K562 (cell line): ENCODE measurements at regions not wholly inside any gene's neighbourhood (a gene's known extent, or its start where the extent isn't known, plus 50 kb on each side); places are given as distances from the start of the nearest gene placed in this dataset.

Experiments
- ATAC-seq: fragments of 200-7000 bp; cut with Tn5 transposase; 3 replicates; pipeline ENCODE4 v1.9.1; 2020; ENCODE audit warnings: moderate library complexity
- BruUV-seq: library from RNA; stranded (reverse); fragments of 400-500 nt; replicated peaks from 2 replicates; lab custom pipeline; 2021; lab: Mats Ljungman, UMichigan
- CTCF ChIA-PET: fragments of 300-600 bp; formaldehyde crosslinking; extraction: SDS; loops from one replicate; lab custom pipeline; 2021; ENCODE audit warnings: low intra/inter-chr PET ratio; lab: Yijun Ruan, JAX
- POLR2A ChIA-PET: fragments of 300-600, 350-650 bp; sonication (Branson Sonifier 250); formaldehyde crosslinking; extraction: SDS; loops from one replicate; lab custom pipeline; 2021; ENCODE audit warnings: antibody characterized with exemption, inconsistent platforms; lab: Yijun Ruan, JAX
- DNase-seq, 4 experiments: peaks; one replicate each; pipeline versions ENCODE4 v3.0.0 to v3.0.0-alpha.2; 2011 to 2018; ENCODE audit warnings: low spot score in 3 of 4, mixed read lengths in 3 of 4; ENCODE audit errors: extremely low read depth in 1 of 4
- FAIRE-seq: peaks from 2 replicates; lab custom pipeline; 2011; peaks lifted over from hg19 to GRCh38; lab: Jason Lieb, UNC
- H2AFZ ChIP-seq: 2 replicates; pipeline ENCODE4 v1.6.0; 2011; ENCODE audit warnings: low read depth, low read length, control low read depth, inconsistent platforms
- H3K27ac ChIP-seq: fragments of 200-600 bp; 3 replicates; pipeline ENCODE4 v1.8.0; 2011; ENCODE audit warnings: low read depth, mild to moderate bottlenecking, control low read depth, inconsistent platforms, low read length, moderate library complexity, mixed read lengths; ENCODE audit errors: extremely low read depth
- H3K27me3 ChIP-seq, 2 experiments: fragments of 300-600 bp in 1 of 2; 2 replicates in 1 of 2; 3 replicates in 1 of 2; pipeline versions ENCODE4 v1.6.0 to v1.8.0; 2011; ENCODE audit warnings: inconsistent platforms in 2 of 2, low read length in 2 of 2, mild to moderate bottlenecking in 1 of 2, mixed read lengths in 1 of 2, moderate library complexity in 1 of 2; ENCODE audit not compliant: control insufficient read depth in 2 of 2, insufficient read depth in 2 of 2
- H3K36me3 ChIP-seq: fragments of 300-600 bp; 3 replicates; pipeline ENCODE4 v1.8.0; 2011; ENCODE audit warnings: mild to moderate bottlenecking, low read length, inconsistent platforms; ENCODE audit not compliant: control insufficient read depth, insufficient read depth
- H3K4me1 ChIP-seq, 2 experiments: fragments of 200-600 bp in 1 of 2; replicated peaks in 1 of 2; 2 replicates in 1 of 2; 3 replicates in 1 of 2; pipeline versions ENCODE4 v1.5.1 to v1.8.0; 2011; ENCODE audit warnings: inconsistent platforms in 2 of 2, low read length in 2 of 2, mild to moderate bottlenecking in 1 of 2, mixed read lengths in 1 of 2, moderate library complexity in 1 of 2; ENCODE audit not compliant: control insufficient read depth in 2 of 2, insufficient read depth in 2 of 2
- H3K4me2 ChIP-seq: 2 replicates; pipeline ENCODE4 v1.6.1; 2011; ENCODE audit warnings: low read length, control low read depth, inconsistent platforms, mixed read lengths; ENCODE audit not compliant: insufficient read depth
- H3K4me3 ChIP-seq: fragments of 200-600 bp; sonication (generic), shearing (Covaris generic); 2 replicates; pipeline ENCODE4 v1.5.1; 2016; ENCODE audit warnings: control low read depth, inconsistent platforms
- H3K79me2 ChIP-seq: fragments of 200-600 bp; 3 replicates; pipeline ENCODE4 v1.8.0; 2011; ENCODE audit warnings: low read length, inconsistent platforms; ENCODE audit not compliant: control insufficient read depth, insufficient read depth
- H3K9ac ChIP-seq, 2 experiments: 2 replicates each; pipeline versions ENCODE4 v1.6.0 to v1.6.1; 2011; ENCODE audit warnings: low read depth in 2 of 2, low read length in 2 of 2, control low read depth in 1 of 2, inconsistent platforms in 1 of 2, mild to moderate bottlenecking in 1 of 2, mixed read lengths in 1 of 2; ENCODE audit not compliant: insufficient read depth in 1 of 2
- H3K9me1 ChIP-seq: one replicate; pipeline ENCODE4 v1.6.0; 2011; ENCODE audit warnings: inconsistent platforms, mild to moderate bottlenecking, low read length, moderate library complexity; ENCODE audit not compliant: control insufficient read depth, insufficient read depth
- H3K9me3 ChIP-seq: replicated peaks from 2 replicates; pipeline ENCODE4 v1.5.1; 2011; ENCODE audit warnings: low read depth, low read length, inconsistent platforms; ENCODE audit not compliant: control insufficient read depth, insufficient read depth
- H4K20me1 ChIP-seq: replicated peaks from 2 replicates; pipeline ENCODE4 v1.6.1; 2011; ENCODE audit warnings: low read length, inconsistent platforms, mixed read lengths; ENCODE audit not compliant: control insufficient read depth, insufficient read depth
- CCNT2 ChIP-seq: IDR thresholded peaks from 2 replicates; pipeline ENCODE4 v1.6.1; 2011; ENCODE audit warnings: borderline replicate concordance, low read depth, mild to moderate bottlenecking, moderate library complexity, mixed read lengths, low read length; ENCODE audit not compliant: insufficient read length; ENCODE audit errors: extremely low read depth
- CHD2 ChIP-seq: IDR thresholded peaks from 2 replicates; pipeline ENCODE4 v1.6.1; 2011; ENCODE audit warnings: low read depth, low read length
- DDX20 ChIP-seq: fragments of 450-650 bp; IDR thresholded peaks from 2 replicates; pipeline ENCODE4 v1.6.1; 2016; ENCODE audit warnings: missing genetic modification characterization, low read depth, mild to moderate bottlenecking, missing compliant biosample characterization, moderate library complexity
- ETS2 ChIP-seq: IDR thresholded peaks from 2 replicates; pipeline ENCODE4 v1.6.1; 2016; ENCODE audit warnings: borderline replicate concordance, missing genetic modification characterization, mild to moderate bottlenecking, moderate library complexity, missing compliant biosample characterization; ENCODE audit not compliant: poor library complexity, severe bottlenecking
- FOXJ3 ChIP-seq: sonication (generic); formaldehyde crosslinking; IDR thresholded peaks from 2 replicates; pipeline ENCODE4 v1.4.0; 2020; ENCODE audit warnings: mild to moderate bottlenecking, missing genetic modification reagents
- JUN ChIP-seq, 2 experiments: sonication (generic) in 1 of 2; formaldehyde crosslinking in 1 of 2; IDR thresholded peaks; 2 replicates each; pipeline versions ENCODE4 v1.6.1 to v1.8.0; 2012 to 2022; ENCODE audit warnings: borderline replicate concordance in 2 of 2, mild to moderate bottlenecking in 2 of 2, improper control_type of control experiment in 1 of 2, low read depth in 1 of 2, low read length in 1 of 2, missing genetic modification reagents in 1 of 2
- ZFP30 ChIP-seq: fragments of 250-450 bp; sonication (Bioruptor Pico); IDR thresholded peaks from 2 replicates; pipeline ENCODE4 v1.8.0; 2022; ENCODE audit warnings: moderate library complexity, mild to moderate bottlenecking, inconsistent platforms, borderline replicate concordance
- whole genome bisulfite sequencing: fragments of 100-300 bp; shearing (Covaris generic); methylation state at CpG from one replicate; pipeline ENCODE4 v1.1.6; 2016; ENCODE audit warnings: low coverage, mixed read lengths; ENCODE audit not compliant: insufficient coverage; ENCODE audit errors: missing lambda C conversion rate; 5-methylcytosine and 5-hydroxymethylcytosine counted together
- in situ Hi-C: fragments of 300-500 bp; cut with MboI; formaldehyde crosslinking; loops from 4 replicates; pipeline ENCODE4 v1.15.0; 2018; ENCODE audit warnings: inconsistent platforms, mixed read lengths
- intact Hi-C: fragments of 100-400 bp; cut with micrococcal nuclease; formaldehyde crosslinking; loops from 2 replicates; pipeline ENCODE4 v1.14.2; 2022
- TF ChIP-seq, protein P1 (sequence below): sonication (generic); formaldehyde crosslinking; IDR thresholded peaks from 2 replicates; pipeline ENCODE4 v1.5.0; 2020; ENCODE audit warnings: missing genetic modification reagents
- TF ChIP-seq, protein P2 (sequence below), 2 experiments: fragments of 450-650 bp in 1 of 2; IDR thresholded peaks; 2 replicates each; pipeline ENCODE4 v1.6.1; 2011 to 2017; ENCODE audit warnings: low read depth in 2 of 2, antibody characterized with exemption in 1 of 2, borderline replicate concordance in 1 of 2, low read length in 1 of 2, mild to moderate bottlenecking in 1 of 2, mixed read lengths in 1 of 2; ENCODE audit not compliant: control insufficient read depth in 1 of 2

DNA sequence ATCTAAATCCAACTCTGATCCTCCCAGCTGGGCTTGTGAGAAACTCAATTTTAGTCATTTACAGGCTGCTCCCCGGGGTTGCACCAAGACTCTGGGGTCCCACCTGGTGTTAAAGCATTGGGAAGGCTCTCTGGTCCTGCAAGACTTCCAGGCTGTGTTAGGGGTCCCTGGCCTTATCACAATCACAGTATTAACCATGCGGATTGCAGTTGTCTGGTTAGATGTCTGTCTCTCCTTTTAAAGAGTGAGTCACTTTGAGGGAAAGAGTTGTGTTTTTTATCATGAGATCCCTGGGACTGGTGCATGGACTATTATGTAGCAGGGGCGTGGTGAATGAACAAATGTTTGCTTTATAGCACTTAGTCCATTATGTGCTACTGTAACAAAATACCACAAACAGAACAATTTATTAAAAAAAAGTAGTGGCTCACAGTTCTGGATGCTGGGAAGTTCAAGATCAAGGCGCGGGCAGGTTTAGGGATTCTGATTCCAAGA is 531.4 kb downstream of the FUT8 start:
- no peak for TF ChIP-seq JUN (IDR thresholded peaks at IDR 0.05; ENCODE audit: borderline replicate concordance, low read depth, low read length)
- no peak for TF ChIP-seq JUN (CRISPR knock-in tag; IDR thresholded peaks at IDR 0.05; ENCODE audit: borderline replicate concordance)
- no peak for TF ChIP-seq CHD2
- TF ChIP-seq ZFP30 (CRISPR knock-in tag): no peak
- TF ChIP-seq, protein P1, sequence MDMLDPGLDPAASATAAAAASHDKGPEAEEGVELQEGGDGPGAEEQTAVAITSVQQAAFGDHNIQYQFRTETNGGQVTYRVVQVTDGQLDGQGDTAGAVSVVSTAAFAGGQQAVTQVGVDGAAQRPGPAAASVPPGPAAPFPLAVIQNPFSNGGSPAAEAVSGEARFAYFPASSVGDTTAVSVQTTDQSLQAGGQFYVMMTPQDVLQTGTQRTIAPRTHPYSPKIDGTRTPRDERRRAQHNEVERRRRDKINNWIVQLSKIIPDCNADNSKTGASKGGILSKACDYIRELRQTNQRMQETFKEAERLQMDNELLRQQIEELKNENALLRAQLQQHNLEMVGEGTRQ (CRISPR knock-in tag): no peak
- no peak for TF ChIP-seq DDX20 (tag)
- no peak for TF ChIP-seq FOXJ3
- TF ChIP-seq CCNT2: no peak
- no peak for TF ChIP-seq ETS2 (tag)
- TF ChIP-seq, protein P2, sequence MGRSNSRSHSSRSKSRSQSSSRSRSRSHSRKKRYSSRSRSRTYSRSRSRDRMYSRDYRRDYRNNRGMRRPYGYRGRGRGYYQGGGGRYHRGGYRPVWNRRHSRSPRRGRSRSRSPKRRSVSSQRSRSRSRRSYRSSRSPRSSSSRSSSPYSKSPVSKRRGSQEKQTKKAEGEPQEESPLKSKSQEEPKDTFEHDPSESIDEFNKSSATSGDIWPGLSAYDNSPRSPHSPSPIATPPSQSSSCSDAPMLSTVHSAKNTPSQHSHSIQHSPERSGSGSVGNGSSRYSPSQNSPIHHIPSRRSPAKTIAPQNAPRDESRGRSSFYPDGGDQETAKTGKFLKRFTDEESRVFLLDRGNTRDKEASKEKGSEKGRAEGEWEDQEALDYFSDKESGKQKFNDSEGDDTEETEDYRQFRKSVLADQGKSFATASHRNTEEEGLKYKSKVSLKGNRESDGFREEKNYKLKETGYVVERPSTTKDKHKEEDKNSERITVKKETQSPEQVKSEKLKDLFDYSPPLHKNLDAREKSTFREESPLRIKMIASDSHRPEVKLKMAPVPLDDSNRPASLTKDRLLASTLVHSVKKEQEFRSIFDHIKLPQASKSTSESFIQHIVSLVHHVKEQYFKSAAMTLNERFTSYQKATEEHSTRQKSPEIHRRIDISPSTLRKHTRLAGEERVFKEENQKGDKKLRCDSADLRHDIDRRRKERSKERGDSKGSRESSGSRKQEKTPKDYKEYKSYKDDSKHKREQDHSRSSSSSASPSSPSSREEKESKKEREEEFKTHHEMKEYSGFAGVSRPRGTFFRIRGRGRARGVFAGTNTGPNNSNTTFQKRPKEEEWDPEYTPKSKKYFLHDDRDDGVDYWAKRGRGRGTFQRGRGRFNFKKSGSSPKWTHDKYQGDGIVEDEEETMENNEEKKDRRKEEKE (IDR thresholded peaks at IDR 0.05; ENCODE audit: borderline replicate concordance in 1 of 2, control insufficient read depth in 1 of 2, low read depth in 2 of 2, low read length in 1 of 2): no peak
- peaks cover 0 to 6% of the 10 kb centered on the region in 2 experiments; a peak in 2 of 5 replicates for H3K27me3 ChIP-seq
- no TSS peak for BruUV-seq
- H3K79me2 ChIP-seq: no peaks in the 10 kb centered on the region
- H2AFZ ChIP-seq: no peak overlapping the region
- intact Hi-C loops: no loop called here
- no peaks in the 10 kb centered on the region for H3K36me3 ChIP-seq
- DNase-seq: no peak
- ATAC-seq: no peak
- peaks cover 5% of the 10 kb centered on the region for H3K9me1 ChIP-seq
- H3K9ac ChIP-seq: no peak overlapping the region
- FAIRE-seq: no peak
- in situ Hi-C loops: no loop called here
- H3K4me3 ChIP-seq: no peak overlapping the region
- ChIA-PET POLR2A (no interaction called here), CTCF (no interaction called here)
- H3K9me3 ChIP-seq: no peaks in the 10 kb centered on the region
- WGBS: 4% methylated on average over 5 of the region's 5 CpGs
- H3K4me1 ChIP-seq: no peaks in the 10 kb centered on the region
- no peak overlapping the region for H3K27ac ChIP-seq
- no peaks in the 10 kb centered on the region for H4K20me1 ChIP-seq
- H3K4me2 ChIP-seq: no peak overlapping the region
